GM19452 (cell line): ENCODE measurements at regions not wholly inside any gene's neighbourhood (a gene's known extent, or its start where the extent isn't known, plus 50 kb on each side); places are given as distances from the start of the nearest gene placed in this dataset.
"Not testable (repeated sequence)": the region's sequence is repeated elsewhere in the genome, so short reads cannot be mapped to it uniquely, and the experiment has no call there.

ENCODE experiments used
- ATAC-seq: cut with Tn5 transposase; IDR thresholded peaks from one replicate; pipeline ENCODE4 v1.9.1; 2021; ENCODE audit not compliant: unreplicated experiment

DNA sequence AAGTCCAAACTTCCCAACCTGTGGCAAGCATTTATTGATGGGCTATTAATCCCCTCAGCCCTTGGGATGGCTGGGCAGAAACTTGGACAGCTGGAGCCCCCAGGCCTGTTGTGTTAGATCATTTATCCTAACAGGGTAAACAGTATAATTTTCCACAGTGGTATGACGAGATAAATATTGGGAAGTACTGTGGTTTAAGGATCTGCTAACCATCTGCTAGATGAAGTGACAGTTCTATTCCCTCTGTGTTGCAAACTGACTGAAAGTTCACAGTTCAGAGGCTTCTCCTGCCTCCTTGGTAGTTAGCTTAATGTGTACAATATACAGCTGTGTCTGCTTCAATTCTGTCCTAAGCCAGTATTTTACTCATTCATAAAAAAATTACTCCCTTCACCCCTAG lies 127.5 kb upstream of the CHODL start:
- no peak for ATAC-seq

DNA sequence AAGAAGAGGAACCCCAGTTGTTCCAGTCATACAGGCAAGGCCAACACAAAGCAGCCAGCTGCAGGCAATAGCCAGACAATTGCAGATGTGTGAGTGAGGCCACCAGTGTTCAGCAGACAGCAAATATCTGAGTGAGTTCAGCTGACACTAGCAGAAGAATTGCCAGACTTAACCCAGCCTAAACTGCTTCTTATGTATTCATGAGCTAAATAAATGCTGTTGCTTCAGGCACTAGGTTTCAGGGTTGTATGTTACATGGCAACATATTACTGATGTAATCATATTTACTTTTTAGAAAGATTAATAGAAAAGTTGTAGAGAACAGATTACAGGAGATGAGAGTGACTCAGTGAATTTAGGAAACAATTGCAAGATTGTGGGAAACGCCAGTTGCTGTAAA lies 129.8 kb upstream of the CHODL start:
- no peak for ATAC-seq

DNA sequence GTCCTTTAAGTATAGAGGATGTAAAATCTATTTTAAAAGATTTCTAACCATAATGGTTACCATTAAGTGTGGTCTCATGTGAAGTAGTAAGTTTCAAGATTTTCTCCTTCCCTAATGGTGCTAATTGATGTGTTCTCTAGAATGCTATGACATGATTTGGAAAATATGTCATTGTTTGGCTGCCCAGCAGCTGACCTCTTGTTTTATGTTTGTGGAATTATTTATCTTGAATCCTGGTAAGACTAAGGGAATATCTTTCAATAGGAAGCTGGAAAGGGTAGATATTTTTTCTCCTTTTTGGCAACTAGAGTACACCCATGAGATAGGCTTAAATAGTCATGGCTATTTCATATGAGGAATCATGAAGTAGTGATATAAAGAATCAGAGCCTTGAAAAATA lies 139.8 kb upstream of the CHODL start:
- ATAC-seq = no peak

DNA sequence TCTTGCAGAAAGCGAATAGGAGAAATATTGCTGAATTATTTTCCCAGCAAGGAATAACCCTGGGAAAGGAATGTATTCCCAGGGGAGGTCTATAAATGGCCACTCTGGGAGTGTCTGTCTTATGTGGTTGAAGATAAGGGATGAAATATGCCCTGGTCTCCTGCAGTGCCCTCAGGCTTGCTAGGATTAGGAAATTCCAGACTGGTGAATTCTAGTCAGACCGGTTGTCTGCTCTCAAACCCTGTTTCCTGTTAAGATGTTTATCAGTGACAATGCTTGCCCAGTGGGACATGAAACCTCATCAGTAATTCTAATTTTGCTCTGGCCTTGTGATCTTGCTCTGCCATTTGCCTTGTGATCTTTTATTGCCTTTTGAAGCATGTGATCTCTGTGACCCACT lies 148.2 kb upstream of the CHODL start:
- not testable (repeated sequence) for ATAC-seq

GRCh38 chr21:18089786-18090185 lies 154.8 kb upstream of the CHODL start:
- no peak for ATAC-seq

GRCh38 chr21:18070392-18070791 lies 174.2 kb upstream of the CHODL start:
- ATAC-seq = no peak

DNA sequence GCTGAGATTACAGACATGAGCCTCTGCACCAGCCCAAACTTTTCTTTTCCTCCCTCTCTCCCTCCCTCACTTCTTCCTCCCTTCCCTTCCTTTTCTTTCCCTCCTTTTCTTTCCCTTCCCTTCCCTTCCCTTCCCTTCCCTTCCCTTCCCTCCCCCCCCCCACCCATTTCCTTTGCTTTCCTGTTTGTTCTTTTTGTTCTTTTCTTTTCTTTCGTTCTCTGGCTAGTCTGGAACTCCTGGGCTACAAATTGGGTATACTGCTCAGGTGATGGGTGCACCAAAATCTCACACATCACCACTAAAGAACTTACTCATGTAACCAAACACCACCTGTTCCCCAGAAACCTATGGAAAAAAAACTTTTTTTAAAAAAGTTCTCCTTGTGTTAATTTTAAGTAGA lies 174.8 kb upstream of the CHODL start:
- no peak for ATAC-seq

GRCh38 chr21:18060402-18060801 lies 184.2 kb upstream of the CHODL start:
- no peak for ATAC-seq

DNA sequence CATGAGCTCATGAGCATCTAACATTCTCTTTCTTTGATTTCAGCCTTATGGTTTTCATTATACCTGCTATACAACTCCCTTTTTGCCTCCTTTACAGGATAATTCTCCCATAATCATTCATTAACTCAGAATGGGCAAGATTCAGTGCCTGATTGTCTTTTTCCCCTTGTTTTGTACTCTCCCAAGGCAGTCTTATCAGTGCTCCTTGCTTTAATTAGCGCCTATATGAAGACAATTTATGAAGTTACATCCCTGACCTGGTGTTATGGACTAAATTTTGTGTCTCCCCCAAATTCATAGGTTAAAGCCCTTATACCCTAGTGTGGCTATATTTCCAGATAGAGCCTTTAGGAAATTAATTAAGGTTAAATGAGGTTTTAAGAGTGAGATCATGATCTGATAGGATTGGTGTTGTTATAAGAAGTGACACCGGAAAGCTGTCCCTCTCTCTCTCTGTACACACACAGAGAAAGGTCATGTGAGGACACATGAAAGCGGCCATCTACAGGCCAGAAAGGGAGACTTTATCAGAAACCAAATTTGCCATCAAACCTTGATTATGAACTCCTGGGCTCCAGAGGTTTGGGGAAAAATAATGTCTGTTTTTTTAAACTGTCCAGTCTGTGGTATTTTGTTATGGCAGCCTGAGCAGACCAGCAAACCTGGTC lies 185.8 kb upstream of the CHODL start:
- ATAC-seq = no peak

- ATAC-seq = no peak
Observed at GRCh38 chr21:18053151-18053550, 191.5 kb upstream of the CHODL start.

DNA sequence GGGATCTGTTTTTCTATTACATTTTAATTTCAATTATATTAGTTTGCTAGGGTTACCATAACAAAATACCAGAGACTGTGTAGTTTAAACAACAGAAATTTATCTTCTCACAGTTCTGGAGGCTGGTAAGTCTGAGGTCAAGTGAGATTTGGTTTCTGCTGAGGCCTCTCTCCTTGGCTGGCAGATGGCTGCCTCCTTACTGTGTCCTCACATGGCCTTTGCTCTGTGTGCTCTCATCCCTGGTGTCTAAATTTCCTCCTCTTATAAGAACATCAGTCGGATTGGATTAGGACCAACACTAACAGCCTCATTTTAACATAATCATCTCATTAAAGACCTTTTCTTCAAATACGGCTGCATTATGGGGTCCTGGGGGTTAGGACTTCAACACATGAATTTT lies 195.2 kb upstream of the CHODL start:
- no peak for ATAC-seq

- no peak for ATAC-seq
Observed at GRCh38 chr21:18041012-18041411, 203.6 kb upstream of the CHODL start.

- no peak for ATAC-seq
Observed at GRCh38 chr21:18030248-18030647, 211.1 kb upstream of the C21orf91 start.

- no peak for ATAC-seq
Observed at GRCh38 chr21:18026359-18026758, 207.2 kb upstream of the C21orf91 start.

- ATAC-seq = no peak
Observed at GRCh38 chr21:18023711-18024110, 204.6 kb upstream of the C21orf91 start.

DNA sequence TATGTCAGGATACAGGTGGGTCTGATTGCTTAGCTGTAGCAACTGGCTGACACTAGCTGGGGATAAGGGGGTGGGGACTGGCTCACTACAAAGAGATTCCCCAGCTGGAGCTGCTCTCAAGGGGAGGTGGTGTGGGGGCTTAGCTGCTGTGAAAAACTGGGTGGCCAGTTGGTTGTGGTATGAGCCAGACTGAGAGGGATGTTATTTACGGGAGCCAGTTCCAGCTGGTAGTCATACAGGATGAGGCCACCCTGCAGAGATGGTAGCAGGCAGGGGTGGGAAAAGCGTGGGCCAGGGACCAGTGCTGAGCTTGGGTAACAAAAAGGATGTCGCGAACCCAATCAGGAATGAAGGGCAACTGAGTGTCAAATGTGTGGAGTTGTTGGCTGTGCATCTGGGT lies 204.0 kb upstream of the C21orf91 start:
- no peak for ATAC-seq

DNA sequence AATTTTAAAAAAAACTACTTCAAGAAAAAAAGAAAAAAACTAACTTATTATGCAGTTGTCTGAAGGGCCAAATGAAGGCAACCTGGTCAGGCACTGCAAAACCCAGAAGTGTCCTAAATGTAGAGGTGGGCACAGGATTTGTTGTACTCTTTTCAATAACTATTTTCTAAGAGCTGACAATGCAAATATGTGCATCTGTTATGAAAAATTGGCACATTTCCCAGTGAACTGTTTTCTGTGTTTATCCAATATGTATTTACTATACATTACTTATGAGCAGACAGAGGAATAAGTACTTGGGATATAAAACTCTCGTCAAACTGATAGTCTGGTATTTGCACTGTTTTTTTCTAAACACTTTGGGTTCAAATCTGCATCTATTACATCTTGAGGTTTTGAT lies 188.0 kb upstream of the C21orf91 start:
- no peak for ATAC-seq

DNA sequence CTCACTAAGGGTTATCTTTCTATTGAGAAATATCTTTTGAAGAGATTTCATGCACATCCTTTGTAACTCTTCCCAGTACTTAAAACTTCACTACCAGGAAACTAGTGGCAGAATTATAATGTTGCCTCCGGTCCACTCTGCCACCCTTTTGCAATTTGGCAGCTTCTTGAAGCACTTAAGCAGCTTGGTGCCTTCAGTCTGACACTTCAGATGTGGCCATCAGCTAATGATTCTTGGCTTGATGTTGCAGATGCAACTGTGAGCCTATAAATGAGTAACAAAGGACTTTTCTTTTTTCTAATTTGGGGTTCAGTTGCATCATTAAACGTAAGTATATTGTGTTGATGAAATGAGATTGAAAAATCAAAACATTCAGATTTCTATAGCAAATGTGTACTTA lies 187.5 kb upstream of the C21orf91 start:
- ATAC-seq = no peak

DNA sequence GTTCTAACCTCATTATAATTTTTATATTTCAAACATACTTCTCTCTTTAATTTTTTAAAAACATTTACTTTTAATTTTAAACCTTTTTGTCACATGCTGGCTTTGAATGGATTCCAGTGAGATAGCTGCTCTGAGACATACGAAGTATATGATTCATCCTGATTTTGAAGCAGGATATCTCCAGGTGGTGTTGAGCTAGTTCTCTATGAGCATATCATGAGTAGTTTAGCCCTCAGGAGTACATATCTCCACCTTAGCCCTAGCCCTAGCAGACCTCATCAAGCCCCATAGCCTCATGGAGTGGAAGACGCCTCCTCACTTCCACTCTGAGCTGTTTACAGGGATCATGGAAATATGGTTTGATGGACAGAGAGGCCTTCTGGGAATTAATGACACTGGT lies 183.2 kb upstream of the C21orf91 start:
- no peak for ATAC-seq

GRCh38 chr21:18000981-18001686 lies 182.0 kb upstream of the C21orf91 start:
- no peak for ATAC-seq

DNA sequence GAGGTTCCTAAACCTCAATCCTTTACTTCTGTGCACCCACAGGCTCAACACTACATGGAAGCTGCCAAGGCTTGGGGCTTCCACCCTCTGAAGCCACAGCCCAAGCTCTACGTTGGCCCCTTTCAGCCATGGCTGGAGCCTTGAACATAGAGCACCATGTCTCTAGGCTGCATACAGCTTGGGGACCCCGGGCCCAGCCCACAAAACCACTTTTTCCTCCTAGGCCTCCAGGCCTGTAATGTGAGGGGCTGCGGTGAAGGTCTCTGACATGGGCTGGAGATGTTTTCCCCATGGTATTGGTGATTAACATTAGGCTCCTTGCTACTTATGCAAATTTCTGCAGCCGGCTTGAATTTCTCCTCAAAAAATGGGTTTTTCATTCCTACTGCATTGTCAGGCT lies 179.4 kb upstream of the C21orf91 start:
- not testable (repeated sequence) for ATAC-seq

DNA sequence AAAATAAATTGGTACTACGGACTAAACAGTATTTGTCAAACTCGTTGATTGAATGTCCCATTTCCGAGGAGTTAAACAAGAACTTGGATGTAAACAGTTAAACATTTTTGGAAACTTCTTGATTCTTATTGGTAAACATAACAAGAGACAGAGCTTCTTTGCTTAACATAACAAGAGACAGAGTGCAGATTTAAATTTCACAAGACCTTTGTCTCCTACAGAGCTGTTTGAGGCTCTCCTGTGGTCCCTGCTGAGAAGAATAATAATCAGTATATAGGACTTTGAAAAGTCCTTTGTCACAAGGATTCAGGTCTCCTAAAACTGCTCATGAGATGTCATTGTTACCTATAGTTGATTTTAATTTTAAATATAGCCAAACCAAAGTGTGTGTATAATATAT lies 170.6 kb upstream of the C21orf91 start:
- no peak for ATAC-seq

GRCh38 chr21:17988102-17988437 lies 168.9 kb upstream of the C21orf91 start:
- no peak for ATAC-seq
